NCI-H2171 (cell line): ENCODE measurements at regions not wholly inside any gene's neighbourhood (a gene's known extent, or its start where the extent isn't known, plus 50 kb on each side); places are given as distances from the start of the nearest gene placed in this dataset.
"Not testable (repeated sequence)": the region's sequence is repeated elsewhere in the genome, so short reads cannot be mapped to it uniquely, and the experiment has no call there.

ENCODE experiments used
- DNase-seq: peaks from one replicate; lab custom pipeline; 2025; lab: John Stamatoyannopoulos, UW

- DNase-seq: no peak
These were observed 539.5 kb downstream of the MATN1 start for GRCh38 chr1:30183895-30184294.

- no peak for DNase-seq
These were observed 540.4 kb downstream of the MATN1 start for GRCh38 chr1:30183006-30183405.

- DNase-seq: no peak
These were observed 543.3 kb downstream of the MATN1 start for GRCh38 chr1:30179942-30180543.

- DNase-seq: no peak
These were observed 546.9 kb downstream of the MATN1 start for GRCh38 chr1:30176477-30176876.

- DNase-seq: no peak
These were observed 548.9 kb downstream of the MATN1 start for GRCh38 chr1:30174499-30174898.

GRCh38 chr1:30173560-30173959 is 549.8 kb downstream of the MATN1 start:
- no peak for DNase-seq

- no peak for DNase-seq
These were observed 550.6 kb downstream of the MATN1 start for GRCh38 chr1:30172757-30173156.

GRCh38 chr1:30172299-30172694 is 551.1 kb downstream of the MATN1 start:
- no peak for DNase-seq

GRCh38 chr1:30171537-30172298 is 551.7 kb downstream of the MATN1 start:
- DNase-seq: no peak

- no peak for DNase-seq
These were observed 554.1 kb downstream of the MATN1 start for GRCh38 chr1:30169269-30169668.

- DNase-seq: no peak
These were observed 557.2 kb downstream of the MATN1 start for GRCh38 chr1:30166174-30166573.

GRCh38 chr1:30165116-30165515 is 558.3 kb downstream of the MATN1 start:
- DNase-seq: no peak

GRCh38 chr1:30164693-30165092 is 558.7 kb downstream of the MATN1 start:
- DNase-seq: no peak

- no peak for DNase-seq
These were observed 560.8 kb downstream of the MATN1 start for GRCh38 chr1:30162565-30162964.

GRCh38 chr1:30161953-30162352 is 561.4 kb downstream of the MATN1 start:
- no peak for DNase-seq

- no peak for DNase-seq
These were observed 562.2 kb downstream of the MATN1 start for GRCh38 chr1:30160999-30161689.

GRCh38 chr1:30159015-30159414 is 564.4 kb downstream of the MATN1 start:
- DNase-seq: no peak

GRCh38 chr1:30155698-30156097 is 567.7 kb downstream of the MATN1 start:
- DNase-seq: not testable (repeated sequence)

- DNase-seq: not testable (repeated sequence)
These were observed 568.1 kb downstream of the MATN1 start for GRCh38 chr1:30155253-30155652.

GRCh38 chr1:30153743-30154449 is 569.5 kb downstream of the MATN1 start:
- no peak for DNase-seq

- DNase-seq: no peak
These were observed 571.6 kb downstream of the MATN1 start for GRCh38 chr1:30151826-30152225.

GRCh38 chr1:30151119-30151518 is 572.3 kb downstream of the MATN1 start:
- no peak for DNase-seq

- DNase-seq: no peak
These were observed 574.2 kb downstream of the MATN1 start for GRCh38 chr1:30149226-30149625.
